ENCODE measurements at regions not wholly inside any gene's neighbourhood (a gene's known extent, or its start where the extent isn't known, plus 50 kb on each side); places are given as distances from the start of the nearest gene placed in this dataset.

DNA sequence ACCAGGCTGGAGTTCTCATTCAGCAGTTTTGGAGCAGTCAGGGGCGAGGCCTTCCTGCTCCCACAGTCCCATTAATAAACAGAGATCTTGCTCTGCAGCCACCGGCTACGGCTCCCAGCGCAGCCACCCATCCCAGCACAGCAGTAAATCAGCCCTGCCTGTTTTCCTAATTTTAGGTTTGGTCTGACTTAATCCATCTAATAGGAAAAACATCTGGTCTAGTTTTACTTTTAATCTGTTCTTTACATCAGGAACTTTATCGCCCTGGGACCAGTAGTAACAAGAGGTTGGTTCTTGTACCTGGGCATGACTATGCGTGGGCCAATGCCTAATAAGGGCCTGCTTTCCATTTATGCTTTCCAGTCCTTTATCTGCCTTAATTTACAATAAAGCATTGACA, 264.0 kb upstream of the DPH6 start:
- TF ChIP-seq, protein P1, sequence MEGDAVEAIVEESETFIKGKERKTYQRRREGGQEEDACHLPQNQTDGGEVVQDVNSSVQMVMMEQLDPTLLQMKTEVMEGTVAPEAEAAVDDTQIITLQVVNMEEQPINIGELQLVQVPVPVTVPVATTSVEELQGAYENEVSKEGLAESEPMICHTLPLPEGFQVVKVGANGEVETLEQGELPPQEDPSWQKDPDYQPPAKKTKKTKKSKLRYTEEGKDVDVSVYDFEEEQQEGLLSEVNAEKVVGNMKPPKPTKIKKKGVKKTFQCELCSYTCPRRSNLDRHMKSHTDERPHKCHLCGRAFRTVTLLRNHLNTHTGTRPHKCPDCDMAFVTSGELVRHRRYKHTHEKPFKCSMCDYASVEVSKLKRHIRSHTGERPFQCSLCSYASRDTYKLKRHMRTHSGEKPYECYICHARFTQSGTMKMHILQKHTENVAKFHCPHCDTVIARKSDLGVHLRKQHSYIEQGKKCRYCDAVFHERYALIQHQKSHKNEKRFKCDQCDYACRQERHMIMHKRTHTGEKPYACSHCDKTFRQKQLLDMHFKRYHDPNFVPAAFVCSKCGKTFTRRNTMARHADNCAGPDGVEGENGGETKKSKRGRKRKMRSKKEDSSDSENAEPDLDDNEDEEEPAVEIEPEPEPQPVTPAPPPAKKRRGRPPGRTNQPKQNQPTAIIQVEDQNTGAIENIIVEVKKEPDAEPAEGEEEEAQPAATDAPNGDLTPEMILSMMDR (IDR thresholded peaks at IDR 0.05): no peak
- TF ChIP-seq POLR2AphosphoS5 (IDR thresholded peaks at IDR 0.05): no peak

Data from esophagus muscularis mucosa (tissue), 3 donors.